OCI-LY3 (cell line): ENCODE measurements at regions not wholly inside any gene's neighbourhood (a gene's known extent, or its start where the extent isn't known, plus 50 kb on each side); places are given as distances from the start of the nearest gene placed in this dataset.

ENCODE experiments used
- H2AFZ ChIP-seq: fragments of 200-600, 300-600 bp; shearing (Covaris generic); 2 replicates; pipeline ENCODE4 v1.6.0; 2014; ENCODE audit warnings: antibody characterized with exemption, low read depth, low read length
- H3K27ac ChIP-seq: fragments of 200-600, 300-600 bp; sonication (generic); 2 replicates; pipeline ENCODE4 v1.5.1; 2014; ENCODE audit warnings: mild to moderate bottlenecking, low read length, moderate library complexity, mixed read lengths
- H3K27me3 ChIP-seq: fragments of 200-600, 300-600 bp; sonication (generic); 2 replicates; pipeline ENCODE4 v1.6.1; 2014; ENCODE audit warnings: low read depth, low read length, mixed read lengths
- H3K36me3 ChIP-seq: fragments of 200-600, 300-600 bp; sonication (generic); replicated peaks from 2 replicates; pipeline ENCODE3; 2014; ENCODE audit warnings: low read depth, low read length, mixed read lengths
- H3K4me1 ChIP-seq: fragments of 300-600, 200-600 bp; sonication (generic); 2 replicates; pipeline ENCODE4 v1.6.1; 2014; ENCODE audit warnings: low read length, mixed read lengths
- H3K4me2 ChIP-seq: fragments of 200-600, 300-600 bp; sonication (generic); 2 replicates; pipeline ENCODE4 v1.6.1; 2014; ENCODE audit warnings: low read length, mixed read lengths
- H3K4me3 ChIP-seq: fragments of 300-600, 200-600 bp; sonication (generic); 2 replicates; pipeline ENCODE4 v1.5.1; 2014; ENCODE audit warnings: antibody characterized with exemption, mild to moderate bottlenecking, low read length, moderate library complexity
- H3K79me2 ChIP-seq: fragments of 300-600, 200-600 bp; shearing (Covaris generic); 2 replicates; pipeline ENCODE4 v1.6.1; 2014; ENCODE audit warnings: mild to moderate bottlenecking, low read length, mixed read lengths
- H3K9ac ChIP-seq: fragments of 300-600, 200-600 bp; shearing (Covaris generic); 2 replicates; pipeline ENCODE4 v1.6.0; 2014; ENCODE audit warnings: mild to moderate bottlenecking, low read length, moderate library complexity
- H3K9me3 ChIP-seq: fragments of 200-600, 300-600 bp; shearing (Covaris generic); 2 replicates; pipeline ENCODE4 v1.6.1; 2014; ENCODE audit warnings: low read length, mixed read lengths; ENCODE audit not compliant: insufficient read depth
- H4K20me1 ChIP-seq: fragments of 200-600, 300-600 bp; sonication (generic); 2 replicates; pipeline ENCODE4 v1.6.1; 2016; ENCODE audit warnings: low read length, mixed read lengths; ENCODE audit not compliant: insufficient read depth
- CTCF ChIP-seq: fragments of 200-600, 300-600 bp; sonication (generic); IDR thresholded peaks from 2 replicates; pipeline ENCODE4 v1.5.1; 2014; ENCODE audit warnings: antibody characterized with exemption, low read length, low read depth
- EZH2phosphoT487 ChIP-seq: fragments of 200-600 bp; shearing (Covaris generic); IDR thresholded peaks from 2 replicates; pipeline ENCODE4 v1.6.1; 2018; ENCODE audit warnings: antibody characterized with exemption, mixed run types, low read depth

GRCh38 chr2:221342388-221342787 lies 229.7 kb downstream of the EPHA4 start:
- Histone ChIP-seq H3K9ac (no peak overlapping the region), H3K4me3 (no peak overlapping the region), H3K36me3 (no peaks in the 10 kb centered on the region), H3K4me1 (peaks cover 9% of the 10 kb centered on the region), H4K20me1 (no peaks in the 10 kb centered on the region), H3K27ac (no peak overlapping the region), H3K4me2 (no peak overlapping the region), H3K9me3 (no peaks in the 10 kb centered on the region), H2AFZ (no peak overlapping the region), H3K79me2 (no peaks in the 10 kb centered on the region), H3K27me3 (no peaks in the 10 kb centered on the region)
- TF ChIP-seq CTCF (no peak), EZH2phosphoT487 (no peak)

- peak overlapping the region; percentile 45 for H3K27ac ChIP-seq
- no peak overlapping the region for H3K9ac ChIP-seq
- H3K4me2 ChIP-seq, result peak overlapping the region; percentile 24
- H3K4me3 ChIP-seq, result no peak overlapping the region
- no peaks in the 10 kb centered on the region for H3K36me3 ChIP-seq
- H3K9me3 ChIP-seq, result no peaks in the 10 kb centered on the region
- no peaks in the 10 kb centered on the region for H3K27me3 ChIP-seq
- TF ChIP-seq CTCF (no peak), EZH2phosphoT487 (no peak)
- no peaks in the 10 kb centered on the region for H3K79me2 ChIP-seq
- peaks cover 9% of the 10 kb centered on the region for H3K4me1 ChIP-seq
- no peak overlapping the region for H2AFZ ChIP-seq
- no peaks in the 10 kb centered on the region for H4K20me1 ChIP-seq
Measured at GRCh38 chr2:221343524-221343923, 228.6 kb downstream of the EPHA4 start.

- Histone ChIP-seq H3K27ac (no peak overlapping the region), H3K27me3 (no peaks in the 10 kb centered on the region), H3K79me2 (no peaks in the 10 kb centered on the region), H3K4me3 (no peak overlapping the region), H3K9me3 (no peaks in the 10 kb centered on the region), H3K9ac (no peak overlapping the region), H3K36me3 (no peaks in the 10 kb centered on the region), H2AFZ (no peak overlapping the region), H3K4me1 (peaks cover 9% of the 10 kb centered on the region), H4K20me1 (no peaks in the 10 kb centered on the region), H3K4me2 (no peak overlapping the region)
- TF ChIP-seq CTCF, result no peak
- TF ChIP-seq EZH2phosphoT487, result no peak
Measured at GRCh38 chr2:221345516-221345915, 226.6 kb downstream of the EPHA4 start.

GRCh38 chr2:221346411-221346810 lies 225.7 kb downstream of the EPHA4 start:
- TF ChIP-seq EZH2phosphoT487, result no peak
- no peak for TF ChIP-seq CTCF
- H3K4me3 ChIP-seq, result no peak overlapping the region
- H3K9ac ChIP-seq, result no peak overlapping the region

More at GRCh38 chr2:221346411-221346810, 225.7 kb downstream of the EPHA4 start:
- H3K27ac ChIP-seq, result no peak overlapping the region
- no peaks in the 10 kb centered on the region for H3K79me2 ChIP-seq
- H3K9me3 ChIP-seq, result no peaks in the 10 kb centered on the region
- no peak overlapping the region for H2AFZ ChIP-seq
- H3K4me1 ChIP-seq, result peaks cover 9% of the 10 kb centered on the region
- no peaks in the 10 kb centered on the region for H3K27me3 ChIP-seq
- H3K4me2 ChIP-seq, result no peak overlapping the region
- no peaks in the 10 kb centered on the region for H3K36me3 ChIP-seq
- no peaks in the 10 kb centered on the region for H4K20me1 ChIP-seq
